A549 (cell line): ENCODE measurements at regions not wholly inside any gene's neighbourhood (a gene's known extent, or its start where the extent isn't known, plus 50 kb on each side); places are given as distances from the start of the nearest gene placed in this dataset.

Experiments used
- EP300 ChIP-seq, 2 experiments: fragments of >200 bp; sonication (Bioruptor Twin); formaldehyde crosslinking; IDR thresholded peaks; 2 replicates in 1 of 2; 3 replicates in 1 of 2; pipeline ENCODE4 v1.6.1; 2016 to 2017
- ESRRA ChIP-seq: fragments of 150-350 bp; IDR thresholded peaks from 2 replicates; pipeline ENCODE4 v1.6.1; 2014; ENCODE audit warnings: mild to moderate bottlenecking, low read length, borderline replicate concordance
- HOXB13 ChIP-seq: fragments of 250-450 bp; sonication (Bioruptor Pico); IDR thresholded peaks from 2 replicates; pipeline ENCODE4 v1.5.0; 2020; ENCODE audit warnings: low read depth, mild to moderate bottlenecking, moderate library complexity
- MYC ChIP-seq: IDR thresholded peaks from 2 replicates; pipeline ENCODE4 v1.6.1; 2012; ENCODE audit warnings: mild to moderate bottlenecking, inconsistent platforms, low read length, improper control_type of control experiment, borderline replicate concordance
- POLR2A ChIP-seq: IDR thresholded peaks from 2 replicates; pipeline ENCODE4 v1.6.1; 2012; ENCODE audit warnings: mild to moderate bottlenecking, low read length
- RAD21 ChIP-seq, 2 experiments: fragments of >200 bp in 1 of 2; sonication (Bioruptor Twin) in 1 of 2; formaldehyde crosslinking in 1 of 2; IDR thresholded peaks in 1 of 2; conservative IDR thresholded peaks in 1 of 2; 2 replicates in 1 of 2; 3 replicates in 1 of 2; pipeline ENCODE4 v1.6.1; 2012 to 2018; ENCODE audit warnings: inconsistent platforms in 1 of 2
- RFX5 ChIP-seq: fragments of 450-650 bp; IDR thresholded peaks from 2 replicates; pipeline ENCODE4 v1.7.1; 2014; ENCODE audit warnings: antibody characterized with exemption, mild to moderate bottlenecking, moderate library complexity
- TF ChIP-seq, protein P1 (sequence below): fragments of 250-450 bp; sonication (Bioruptor Pico); IDR thresholded peaks from 2 replicates; pipeline ENCODE4 v1.5.0; 2021; ENCODE audit warnings: mild to moderate bottlenecking, moderate library complexity, borderline replicate concordance
- TF ChIP-seq, protein P2 (sequence below): fragments of >200 bp; sonication (Bioruptor Twin); formaldehyde crosslinking; IDR thresholded peaks from 3 replicates; pipeline ENCODE4 v1.5.1; 2016
- TF ChIP-seq, protein P3 (sequence below): IDR thresholded peaks from 2 replicates; pipeline ENCODE4 v1.6.1; 2012
- TF ChIP-seq, protein P4 (sequence below): fragments of 200-600 bp; sonication (generic); IDR thresholded peaks from 2 replicates; pipeline ENCODE4 v1.6.1; 2016; ENCODE audit warnings: antibody characterized with exemption, mild to moderate bottlenecking, moderate library complexity

DNA sequence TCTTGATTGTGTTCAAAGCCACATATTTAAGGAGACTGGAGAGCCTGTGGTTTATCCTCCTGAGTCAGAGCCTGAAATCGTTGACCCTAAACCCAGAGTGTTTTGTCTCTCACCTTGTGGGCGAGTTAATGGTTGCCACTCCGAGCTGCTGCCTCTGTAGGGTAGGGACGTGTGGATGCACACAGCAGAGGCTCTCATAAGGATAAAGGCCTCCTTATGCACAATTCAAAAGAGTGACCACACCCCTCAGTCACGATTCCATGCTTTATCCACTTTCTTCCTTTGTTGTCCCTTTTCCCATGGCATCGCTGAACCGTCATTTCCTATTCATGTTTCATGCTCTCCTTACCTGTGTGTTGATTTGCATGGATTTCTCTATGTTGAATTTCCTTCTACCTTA is 805.0 kb upstream of the RBFOX1 start:
- TF ChIP-seq, protein P1, sequence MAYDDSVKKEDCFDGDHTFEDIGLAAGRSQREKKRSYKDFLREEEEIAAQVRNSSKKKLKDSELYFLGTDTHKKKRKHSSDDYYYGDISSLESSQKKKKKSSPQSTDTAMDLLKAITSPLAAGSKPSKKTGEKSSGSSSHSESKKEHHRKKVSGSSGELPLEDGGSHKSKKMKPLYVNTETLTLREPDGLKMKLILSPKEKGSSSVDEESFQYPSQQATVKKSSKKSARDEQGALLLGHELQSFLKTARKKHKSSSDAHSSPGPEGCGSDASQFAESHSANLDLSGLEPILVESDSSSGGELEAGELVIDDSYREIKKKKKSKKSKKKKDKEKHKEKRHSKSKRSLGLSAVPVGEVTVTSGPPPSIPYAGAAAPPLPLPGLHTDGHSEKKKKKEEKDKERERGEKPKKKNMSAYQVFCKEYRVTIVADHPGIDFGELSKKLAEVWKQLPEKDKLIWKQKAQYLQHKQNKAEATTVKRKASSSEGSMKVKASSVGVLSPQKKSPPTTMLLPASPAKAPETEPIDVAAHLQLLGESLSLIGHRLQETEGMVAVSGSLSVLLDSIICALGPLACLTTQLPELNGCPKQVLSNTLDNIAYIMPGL (CRISPR knock-in tag) = no peak
- TF ChIP-seq, protein P2, sequence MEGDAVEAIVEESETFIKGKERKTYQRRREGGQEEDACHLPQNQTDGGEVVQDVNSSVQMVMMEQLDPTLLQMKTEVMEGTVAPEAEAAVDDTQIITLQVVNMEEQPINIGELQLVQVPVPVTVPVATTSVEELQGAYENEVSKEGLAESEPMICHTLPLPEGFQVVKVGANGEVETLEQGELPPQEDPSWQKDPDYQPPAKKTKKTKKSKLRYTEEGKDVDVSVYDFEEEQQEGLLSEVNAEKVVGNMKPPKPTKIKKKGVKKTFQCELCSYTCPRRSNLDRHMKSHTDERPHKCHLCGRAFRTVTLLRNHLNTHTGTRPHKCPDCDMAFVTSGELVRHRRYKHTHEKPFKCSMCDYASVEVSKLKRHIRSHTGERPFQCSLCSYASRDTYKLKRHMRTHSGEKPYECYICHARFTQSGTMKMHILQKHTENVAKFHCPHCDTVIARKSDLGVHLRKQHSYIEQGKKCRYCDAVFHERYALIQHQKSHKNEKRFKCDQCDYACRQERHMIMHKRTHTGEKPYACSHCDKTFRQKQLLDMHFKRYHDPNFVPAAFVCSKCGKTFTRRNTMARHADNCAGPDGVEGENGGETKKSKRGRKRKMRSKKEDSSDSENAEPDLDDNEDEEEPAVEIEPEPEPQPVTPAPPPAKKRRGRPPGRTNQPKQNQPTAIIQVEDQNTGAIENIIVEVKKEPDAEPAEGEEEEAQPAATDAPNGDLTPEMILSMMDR = no peak
- no peak for TF ChIP-seq MYC
- no peak for TF ChIP-seq POLR2A
- TF ChIP-seq RFX5 = no peak
- no peak for TF ChIP-seq EP300 (IDR thresholded peaks at IDR 0.05)
- TF ChIP-seq, protein P3, sequence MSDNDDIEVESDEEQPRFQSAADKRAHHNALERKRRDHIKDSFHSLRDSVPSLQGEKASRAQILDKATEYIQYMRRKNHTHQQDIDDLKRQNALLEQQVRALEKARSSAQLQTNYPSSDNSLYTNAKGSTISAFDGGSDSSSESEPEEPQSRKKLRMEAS = no peak
- TF ChIP-seq HOXB13 (CRISPR knock-in tag) = no peak
- TF ChIP-seq, protein P4, sequence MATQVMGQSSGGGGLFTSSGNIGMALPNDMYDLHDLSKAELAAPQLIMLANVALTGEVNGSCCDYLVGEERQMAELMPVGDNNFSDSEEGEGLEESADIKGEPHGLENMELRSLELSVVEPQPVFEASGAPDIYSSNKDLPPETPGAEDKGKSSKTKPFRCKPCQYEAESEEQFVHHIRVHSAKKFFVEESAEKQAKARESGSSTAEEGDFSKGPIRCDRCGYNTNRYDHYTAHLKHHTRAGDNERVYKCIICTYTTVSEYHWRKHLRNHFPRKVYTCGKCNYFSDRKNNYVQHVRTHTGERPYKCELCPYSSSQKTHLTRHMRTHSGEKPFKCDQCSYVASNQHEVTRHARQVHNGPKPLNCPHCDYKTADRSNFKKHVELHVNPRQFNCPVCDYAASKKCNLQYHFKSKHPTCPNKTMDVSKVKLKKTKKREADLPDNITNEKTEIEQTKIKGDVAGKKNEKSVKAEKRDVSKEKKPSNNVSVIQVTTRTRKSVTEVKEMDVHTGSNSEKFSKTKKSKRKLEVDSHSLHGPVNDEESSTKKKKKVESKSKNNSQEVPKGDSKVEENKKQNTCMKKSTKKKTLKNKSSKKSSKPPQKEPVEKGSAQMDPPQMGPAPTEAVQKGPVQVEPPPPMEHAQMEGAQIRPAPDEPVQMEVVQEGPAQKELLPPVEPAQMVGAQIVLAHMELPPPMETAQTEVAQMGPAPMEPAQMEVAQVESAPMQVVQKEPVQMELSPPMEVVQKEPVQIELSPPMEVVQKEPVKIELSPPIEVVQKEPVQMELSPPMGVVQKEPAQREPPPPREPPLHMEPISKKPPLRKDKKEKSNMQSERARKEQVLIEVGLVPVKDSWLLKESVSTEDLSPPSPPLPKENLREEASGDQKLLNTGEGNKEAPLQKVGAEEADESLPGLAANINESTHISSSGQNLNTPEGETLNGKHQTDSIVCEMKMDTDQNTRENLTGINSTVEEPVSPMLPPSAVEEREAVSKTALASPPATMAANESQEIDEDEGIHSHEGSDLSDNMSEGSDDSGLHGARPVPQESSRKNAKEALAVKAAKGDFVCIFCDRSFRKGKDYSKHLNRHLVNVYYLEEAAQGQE = no peak
- TF ChIP-seq RAD21 (conservative IDR thresholded peaks at IDR 0.05 in 1 of 2, IDR thresholded peaks at IDR 0.05 in 1 of 2) = no peak
- TF ChIP-seq ESRRA = no peak
